KOPT-K1 (cell line): ENCODE measurements at regions not wholly inside any gene's neighbourhood (a gene's known extent, or its start where the extent isn't known, plus 50 kb on each side); places are given as distances from the start of the nearest gene placed in this dataset.

ENCODE experiments used
- H3K27ac ChIP-seq: fragments of 200-600 bp; sonication (generic); 2 replicates; pipeline ENCODE4 v1.5.1; 2016; ENCODE audit warnings: antibody characterized with exemption, mild to moderate bottlenecking, low read depth, low read length; ENCODE audit not compliant: poor library complexity, severe bottlenecking
- H3K36me3 ChIP-seq: fragments of 200-600 bp; sonication (generic); 2 replicates; pipeline ENCODE4 v1.5.1; 2017; ENCODE audit warnings: antibody characterized with exemption, mild to moderate bottlenecking, low read length, moderate library complexity; ENCODE audit not compliant: insufficient read depth
- H3K9me3 ChIP-seq: fragments of 200-600 bp; sonication (generic); 2 replicates; pipeline ENCODE4 v1.5.1; 2017; ENCODE audit warnings: antibody characterized with exemption, low read length, mild to moderate bottlenecking; ENCODE audit not compliant: insufficient read depth, poor library complexity, severe bottlenecking

DNA sequence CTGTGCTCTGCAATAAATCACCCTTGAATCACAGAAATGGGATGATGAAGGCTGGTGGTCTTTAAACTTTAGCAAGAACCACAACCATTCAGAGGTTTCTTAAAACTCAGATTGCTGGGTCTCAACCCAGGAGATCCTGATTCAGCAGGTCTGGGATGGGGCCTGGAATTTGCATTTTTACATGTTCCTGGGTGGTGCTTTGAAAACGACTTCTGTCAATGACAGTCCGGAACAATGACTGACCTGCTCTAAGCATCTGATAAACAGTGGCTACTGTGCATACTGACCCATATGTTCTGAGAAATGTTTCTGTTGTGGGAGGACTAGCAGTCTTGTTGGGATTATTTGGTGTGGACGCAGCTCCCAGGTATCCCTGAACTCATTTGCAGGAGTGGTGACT, 92.7 kb downstream of the GADD45G start:
- Histone ChIP-seq H3K36me3 (no peaks in the 10 kb centered on the region), H3K27ac (no peak overlapping the region), H3K9me3 (no peaks in the 10 kb centered on the region)

DNA sequence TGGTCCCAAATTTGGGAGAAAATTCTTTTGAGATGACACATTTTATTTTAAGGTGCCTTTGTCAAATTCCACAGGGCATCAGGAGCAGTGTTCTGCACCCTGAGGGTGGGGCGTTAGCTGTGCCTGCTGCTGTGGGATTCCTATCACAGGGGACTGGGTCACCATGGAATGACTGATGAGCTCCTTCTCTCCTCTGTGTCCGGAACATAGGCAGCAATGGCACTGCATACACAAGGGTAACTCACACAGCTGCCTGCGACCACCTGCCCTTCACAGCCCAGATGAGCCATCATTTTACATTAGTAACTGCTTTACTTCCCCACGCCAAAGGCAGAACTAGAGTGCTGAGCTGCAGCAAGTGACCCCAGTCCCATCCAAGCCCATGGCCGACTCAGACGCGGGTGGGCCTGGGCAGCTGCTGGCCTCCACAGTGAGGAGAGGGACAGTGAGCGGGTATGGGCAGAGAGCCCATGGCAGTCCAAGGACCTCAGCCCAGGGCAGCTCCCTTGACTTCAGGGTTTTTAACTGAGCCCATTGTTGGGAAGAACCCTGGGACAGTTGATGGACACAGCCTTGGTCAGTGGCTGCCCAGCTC, 93.7 kb downstream of the GADD45G start:
- no peaks in the 10 kb centered on the region for H3K9me3 ChIP-seq
- H3K27ac ChIP-seq = no peak overlapping the region
- no peaks in the 10 kb centered on the region for H3K36me3 ChIP-seq

DNA sequence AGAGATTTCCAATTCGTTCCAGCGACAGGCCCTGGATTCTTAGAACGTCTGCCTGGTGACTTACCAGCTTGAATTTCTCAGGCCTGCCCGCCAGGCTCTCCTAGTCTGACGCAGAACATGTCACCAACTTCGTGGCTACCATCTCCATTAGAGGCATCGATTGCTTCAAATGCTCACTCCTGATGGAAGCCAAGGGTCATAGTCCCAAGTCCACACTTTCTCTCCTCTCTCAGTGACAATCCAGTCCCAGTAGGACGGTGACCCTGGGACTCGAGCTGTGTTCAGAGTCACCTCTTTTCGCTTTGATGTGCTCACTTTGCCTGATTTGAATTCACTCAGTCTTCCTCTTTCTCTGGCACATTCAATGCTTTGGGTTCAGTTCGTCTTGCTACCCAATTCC, 94.8 kb downstream of the GADD45G start:
- Histone ChIP-seq H3K36me3 (no peaks in the 10 kb centered on the region), H3K27ac (no peak overlapping the region), H3K9me3 (no peaks in the 10 kb centered on the region)

DNA sequence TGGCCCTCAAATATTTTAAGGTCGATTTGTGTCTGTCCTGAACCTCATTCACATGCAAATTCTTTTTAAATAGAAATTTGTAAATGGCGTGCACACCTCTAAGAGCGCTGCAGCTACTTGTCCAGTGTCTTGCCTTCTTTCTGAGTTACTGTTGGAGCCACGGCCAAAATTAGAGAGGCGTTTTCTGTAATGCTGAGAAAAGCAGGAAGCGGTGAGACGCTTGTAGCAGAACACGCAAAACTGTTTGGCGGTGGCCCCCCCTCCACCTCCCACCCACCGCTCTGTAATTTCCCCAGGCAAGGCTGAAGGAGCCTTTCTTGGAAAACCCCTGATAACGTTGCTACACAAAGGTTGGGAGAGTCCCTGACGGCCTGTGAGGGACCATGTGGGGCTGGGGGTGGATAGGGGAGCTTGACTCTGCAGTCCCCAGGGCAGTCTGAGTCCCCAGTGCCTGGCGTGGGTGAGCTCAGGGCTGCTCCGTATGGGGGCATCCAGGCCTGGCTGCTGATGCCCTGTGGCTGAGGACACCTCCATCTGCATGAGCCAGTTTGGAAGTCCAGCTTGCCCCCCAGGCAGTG, 96.5 kb downstream of the GADD45G start:
- H3K9me3 ChIP-seq = no peaks in the 10 kb centered on the region
- peak overlapping the region; percentile 48 for H3K27ac ChIP-seq
- no peaks in the 10 kb centered on the region for H3K36me3 ChIP-seq

DNA sequence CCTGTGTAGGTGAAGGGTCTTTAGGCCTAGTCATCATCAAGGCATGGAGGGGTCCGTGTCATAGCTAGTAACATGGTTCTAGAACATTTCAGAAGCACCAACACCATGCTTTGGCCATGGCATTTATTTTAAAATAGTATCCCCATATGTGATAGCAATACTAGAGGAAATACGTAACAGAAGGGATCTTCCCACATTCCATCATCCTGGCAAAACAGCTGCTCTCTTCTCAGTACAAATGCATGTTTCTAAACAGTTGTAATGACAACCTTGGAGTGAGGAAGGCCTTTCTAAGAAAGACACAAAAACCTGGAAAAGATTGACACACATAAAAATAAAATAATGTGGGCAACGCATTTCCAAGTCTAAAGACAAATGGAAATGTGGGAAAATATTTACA, 97.6 kb downstream of the GADD45G start:
- H3K9me3 ChIP-seq = no peaks in the 10 kb centered on the region
- no peak overlapping the region for H3K27ac ChIP-seq
- no peaks in the 10 kb centered on the region for H3K36me3 ChIP-seq

DNA sequence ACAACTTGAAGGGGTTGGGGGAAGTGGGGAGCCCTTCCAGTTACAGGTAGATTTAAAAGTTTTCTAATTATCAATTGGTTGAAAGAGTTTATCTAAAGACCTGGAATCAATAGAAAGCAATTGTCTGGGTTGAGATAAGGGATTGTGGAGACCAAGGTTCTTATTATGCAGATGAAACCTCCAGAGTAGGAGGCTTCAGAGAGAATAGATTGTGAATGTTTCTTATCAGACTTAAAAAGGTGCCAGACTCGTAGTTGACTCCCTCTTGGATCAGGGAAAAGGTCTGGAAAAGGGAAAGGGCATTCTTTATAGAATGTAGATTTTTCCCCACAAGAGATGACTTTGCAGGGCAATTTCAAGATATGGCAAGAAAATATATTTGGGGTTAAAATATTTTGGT, 100.8 kb downstream of the GADD45G start:
- no peaks in the 10 kb centered on the region for H3K36me3 ChIP-seq
- H3K9me3 ChIP-seq = no peaks in the 10 kb centered on the region
- no peak overlapping the region for H3K27ac ChIP-seq

DNA sequence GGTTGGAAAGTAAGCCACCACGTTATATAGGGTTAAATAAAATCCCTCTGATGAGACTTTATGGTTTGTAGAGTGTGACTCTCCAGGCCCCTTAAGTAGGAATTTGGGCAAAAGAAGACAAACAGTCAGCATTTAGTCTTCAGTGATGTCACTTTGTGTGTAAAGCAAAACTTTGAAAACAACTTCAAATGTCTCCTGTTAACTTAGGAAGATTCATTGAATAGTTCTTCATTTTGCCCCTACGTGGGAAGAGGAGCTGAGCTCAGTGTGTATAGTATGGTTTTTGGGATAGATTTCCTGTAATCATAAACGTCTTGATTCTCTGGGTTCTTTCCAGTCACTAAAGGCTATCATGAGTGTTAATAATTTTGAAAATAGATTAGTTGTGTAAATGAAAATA, 101.3 kb downstream of the GADD45G start:
- Histone ChIP-seq H3K27ac (no peak overlapping the region), H3K9me3 (no peaks in the 10 kb centered on the region), H3K36me3 (no peaks in the 10 kb centered on the region)

DNA sequence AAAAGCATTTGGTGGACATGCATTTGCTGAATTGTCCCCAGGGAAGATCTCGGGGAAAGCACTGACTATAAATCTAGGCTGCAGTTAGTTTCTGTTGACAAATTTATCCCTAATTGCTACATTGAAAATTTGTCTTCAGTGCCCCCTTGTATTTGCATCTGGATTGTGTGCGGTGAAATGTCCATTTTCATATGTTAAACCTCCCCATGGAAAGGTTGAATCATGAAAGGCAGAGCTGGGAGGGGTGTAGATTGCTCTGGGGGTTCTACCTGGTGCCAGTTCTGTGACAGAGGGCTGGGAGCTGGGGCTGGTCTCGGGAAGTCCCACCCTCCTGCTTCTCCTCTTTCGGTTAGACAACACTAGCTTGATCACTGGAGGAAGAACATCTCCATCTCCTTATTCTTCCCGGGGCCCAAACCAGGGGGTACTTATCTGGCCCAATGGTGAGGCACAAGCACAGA, 101.9 kb downstream of the GADD45G start:
- H3K36me3 ChIP-seq = no peaks in the 10 kb centered on the region
- H3K27ac ChIP-seq = no peak overlapping the region

DNA sequence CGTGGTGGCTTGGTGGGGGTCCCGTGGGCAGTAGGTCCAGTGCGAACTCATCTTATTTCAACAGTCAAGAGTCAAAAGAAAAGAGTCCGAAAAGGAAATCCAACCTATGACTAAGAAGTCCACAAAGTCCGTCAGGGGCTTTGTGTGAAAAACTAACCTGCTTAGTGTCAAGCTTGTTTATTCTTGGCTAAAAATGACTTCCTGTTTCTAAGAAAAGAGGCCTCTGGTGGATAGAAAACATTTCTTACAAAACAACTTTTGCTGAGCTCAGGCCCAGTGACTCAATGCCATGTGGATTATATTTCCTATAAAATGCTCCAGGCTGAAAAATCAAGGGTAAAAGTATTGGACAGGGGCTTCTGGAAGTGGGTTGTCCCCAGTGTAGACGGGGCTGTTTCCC, 105.9 kb downstream of the GADD45G start:
- no peak overlapping the region for H3K27ac ChIP-seq
- H3K36me3 ChIP-seq = no peaks in the 10 kb centered on the region
- H3K9me3 ChIP-seq = no peaks in the 10 kb centered on the region

More for the DNA sequence above, 101.9 kb downstream of the GADD45G start:
- no peaks in the 10 kb centered on the region for H3K9me3 ChIP-seq

DNA sequence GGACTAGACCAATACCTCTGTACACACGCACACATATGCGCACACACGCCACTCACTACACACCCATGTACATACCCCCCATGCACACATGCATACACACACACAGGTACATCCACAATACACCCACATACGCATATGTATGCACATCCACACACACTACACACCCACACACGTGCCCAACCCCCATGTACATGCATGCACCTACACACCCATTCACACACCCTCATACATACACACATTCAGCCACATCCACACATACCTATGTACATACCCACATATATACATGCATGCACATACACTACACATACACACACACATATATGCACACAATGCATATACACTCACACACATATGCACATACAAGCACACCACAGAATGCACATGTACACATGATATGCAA, 107.1 kb downstream of the GADD45G start:
- no peaks in the 10 kb centered on the region for H3K36me3 ChIP-seq
- no peak overlapping the region for H3K27ac ChIP-seq
- H3K9me3 ChIP-seq = no peaks in the 10 kb centered on the region

DNA sequence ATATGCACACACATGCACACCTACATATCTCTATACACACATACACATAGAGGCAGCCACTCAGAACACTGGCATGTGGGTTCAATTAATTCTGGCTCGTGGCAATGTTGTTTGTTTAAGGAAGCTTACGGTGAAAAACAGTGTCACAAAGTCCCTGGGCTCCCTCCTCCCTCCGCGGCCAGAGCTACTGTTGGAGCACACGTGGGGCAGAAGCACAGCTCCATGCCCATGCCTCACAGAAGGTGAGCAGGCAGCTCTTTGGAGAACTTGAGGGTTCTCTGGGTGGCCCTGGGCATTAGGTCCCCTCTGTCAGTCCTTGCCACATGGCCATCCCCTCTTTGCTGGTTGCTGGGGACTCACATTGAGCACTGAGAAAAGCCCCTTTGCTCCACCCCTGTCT, 107.5 kb downstream of the GADD45G start:
- H3K27ac ChIP-seq = no peak overlapping the region
- H3K9me3 ChIP-seq = no peaks in the 10 kb centered on the region
- H3K36me3 ChIP-seq = no peaks in the 10 kb centered on the region

DNA sequence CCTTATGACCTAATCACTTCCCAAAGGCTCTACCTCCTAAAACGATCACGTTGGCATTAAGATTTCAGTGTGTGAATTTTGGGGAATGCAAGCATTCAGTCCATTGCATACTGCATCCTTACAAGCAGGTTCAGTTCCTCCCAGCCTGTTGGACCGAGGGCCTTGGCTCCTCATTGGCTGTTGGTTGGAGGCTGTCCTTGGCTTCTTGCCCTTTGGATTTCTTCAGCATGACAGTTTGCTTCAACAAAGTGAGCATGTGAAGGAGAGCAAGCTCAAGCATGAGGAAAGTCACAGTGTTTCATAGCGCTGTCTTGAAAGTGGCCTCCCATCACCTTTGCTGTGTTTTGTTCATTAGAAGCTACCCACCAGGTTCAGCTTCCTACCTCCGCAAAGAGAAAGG, 109.5 kb downstream of the GADD45G start:
- Histone ChIP-seq H3K27ac (no peak overlapping the region), H3K9me3 (no peaks in the 10 kb centered on the region), H3K36me3 (no peaks in the 10 kb centered on the region)

DNA sequence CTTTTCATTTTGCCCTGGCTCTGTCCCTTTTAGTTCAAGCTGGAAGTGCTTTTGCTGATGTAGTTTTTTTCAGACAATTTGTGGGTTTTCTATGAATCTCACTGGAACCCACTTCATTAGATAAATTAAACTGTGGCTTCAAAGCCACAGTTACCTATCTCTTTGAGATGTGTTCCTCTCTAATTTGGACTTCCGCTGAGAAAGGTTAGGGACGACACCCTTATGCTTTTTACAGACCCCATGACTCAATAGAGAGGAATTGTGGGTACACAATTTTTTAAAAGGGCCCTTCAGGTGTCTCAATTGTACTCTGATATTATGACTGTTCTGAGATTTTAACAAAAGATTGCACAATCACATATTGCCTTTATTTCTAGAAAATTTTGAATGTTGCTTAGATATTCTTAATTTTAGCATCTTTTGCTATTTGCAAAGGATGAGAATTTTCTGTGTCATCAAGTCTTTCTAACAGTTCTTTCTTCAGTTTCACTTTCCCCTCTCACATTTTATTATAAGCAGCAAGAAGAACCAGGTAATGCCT, 110.6 kb downstream of the GADD45G start:
- Histone ChIP-seq H3K27ac (no peak overlapping the region), H3K36me3 (no peaks in the 10 kb centered on the region), H3K9me3 (no peaks in the 10 kb centered on the region)

DNA sequence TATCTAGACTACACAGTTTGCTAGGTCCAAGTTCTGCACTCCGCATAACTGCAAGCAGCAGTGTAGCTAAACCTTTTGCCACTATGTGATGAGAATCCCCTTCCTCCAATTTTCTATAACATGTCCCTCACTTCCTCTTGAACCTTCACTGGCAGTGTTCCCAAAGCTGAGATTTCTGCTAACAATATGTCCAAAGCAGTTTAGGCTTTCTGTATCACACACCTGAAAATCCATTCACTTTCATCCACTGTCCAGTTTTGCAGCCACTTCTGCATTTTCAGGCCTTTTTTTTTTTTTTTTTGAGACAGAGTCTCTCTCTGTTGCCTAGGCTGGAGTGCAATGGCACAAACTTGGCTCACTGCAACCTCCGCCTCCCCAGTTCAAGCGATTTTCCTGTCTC, 111.1 kb downstream of the GADD45G start:
- Histone ChIP-seq H3K9me3 (no peaks in the 10 kb centered on the region), H3K27ac (no peak overlapping the region), H3K36me3 (no peaks in the 10 kb centered on the region)

DNA sequence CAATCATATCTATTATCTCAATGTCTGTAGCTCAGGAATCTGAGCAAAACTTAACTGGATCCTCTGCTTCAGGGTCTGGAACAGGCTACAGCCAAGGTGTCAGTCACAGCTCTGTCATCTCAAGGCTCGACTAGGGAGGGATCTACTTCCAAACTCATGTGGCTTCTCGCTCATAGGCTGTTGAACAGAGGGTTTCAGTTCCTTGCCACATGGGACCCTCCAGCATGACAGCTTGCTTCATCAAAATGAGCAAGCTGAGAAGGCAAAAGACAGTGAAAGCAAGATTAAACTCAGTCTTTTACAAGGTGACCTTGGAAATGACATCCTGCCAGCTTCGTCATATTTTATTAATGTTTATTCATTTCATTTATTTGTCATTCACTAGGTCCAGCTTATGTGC, 111.7 kb downstream of the GADD45G start:
- H3K36me3 ChIP-seq = no peaks in the 10 kb centered on the region
- no peak overlapping the region for H3K27ac ChIP-seq
- no peaks in the 10 kb centered on the region for H3K9me3 ChIP-seq

DNA sequence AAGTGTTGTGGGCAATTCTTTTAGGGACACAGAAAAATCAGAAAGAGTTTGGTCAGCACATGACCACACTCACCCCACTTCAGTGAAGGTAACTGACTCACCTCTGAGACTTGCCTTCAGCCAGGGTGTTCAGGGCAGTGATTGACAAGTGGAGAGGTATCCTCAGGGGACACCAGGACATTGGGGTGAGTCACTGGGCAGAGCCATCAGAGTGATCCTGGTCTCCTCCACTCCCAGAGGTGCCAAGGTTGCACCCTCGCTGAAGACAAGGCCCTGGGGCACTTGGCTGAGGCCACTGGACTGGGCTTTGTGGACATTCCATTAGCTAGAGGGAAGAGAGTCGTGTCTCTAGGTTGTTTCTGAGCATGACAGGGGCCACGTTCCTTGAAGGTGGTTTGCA, 113.4 kb downstream of the GADD45G start:
- no peak overlapping the region for H3K27ac ChIP-seq
- no peaks in the 10 kb centered on the region for H3K9me3 ChIP-seq
- no peaks in the 10 kb centered on the region for H3K36me3 ChIP-seq
